ENCODE measurements at regions not wholly inside any gene's neighbourhood (a gene's known extent, or its start where the extent isn't known, plus 50 kb on each side); places are given as distances from the start of the nearest gene placed in this dataset.
A peak's percentile ranks its signal among the peaks of the same experiment; 100 is the strongest.
"Not testable (repeated sequence)": the region's sequence is repeated elsewhere in the genome, so short reads cannot be mapped to it uniquely, and the experiment has no call there.

DNA sequence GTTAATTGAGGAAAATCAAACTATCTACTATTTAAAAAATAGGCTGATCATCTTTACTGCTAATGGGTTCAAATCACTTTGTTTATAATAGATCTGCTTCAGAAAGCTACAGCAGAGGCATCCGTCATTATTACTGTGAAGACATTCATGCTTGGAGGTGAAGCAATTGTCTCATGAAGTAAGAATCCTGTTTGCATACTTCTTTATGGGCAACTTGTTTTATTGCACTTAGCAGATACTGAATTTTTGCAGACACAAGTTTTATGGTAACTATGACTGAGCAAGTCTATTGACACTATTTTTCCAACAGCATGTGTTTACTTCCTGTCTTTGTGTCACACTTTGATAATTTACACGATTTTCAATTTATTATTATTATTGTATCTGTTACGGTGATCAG, 573.9 kb downstream of the RFPL4B start:
- no peak for DNase-seq (ENCODE audit: low read depth in 3 of 3, low spot score in 2 of 3)

DNA sequence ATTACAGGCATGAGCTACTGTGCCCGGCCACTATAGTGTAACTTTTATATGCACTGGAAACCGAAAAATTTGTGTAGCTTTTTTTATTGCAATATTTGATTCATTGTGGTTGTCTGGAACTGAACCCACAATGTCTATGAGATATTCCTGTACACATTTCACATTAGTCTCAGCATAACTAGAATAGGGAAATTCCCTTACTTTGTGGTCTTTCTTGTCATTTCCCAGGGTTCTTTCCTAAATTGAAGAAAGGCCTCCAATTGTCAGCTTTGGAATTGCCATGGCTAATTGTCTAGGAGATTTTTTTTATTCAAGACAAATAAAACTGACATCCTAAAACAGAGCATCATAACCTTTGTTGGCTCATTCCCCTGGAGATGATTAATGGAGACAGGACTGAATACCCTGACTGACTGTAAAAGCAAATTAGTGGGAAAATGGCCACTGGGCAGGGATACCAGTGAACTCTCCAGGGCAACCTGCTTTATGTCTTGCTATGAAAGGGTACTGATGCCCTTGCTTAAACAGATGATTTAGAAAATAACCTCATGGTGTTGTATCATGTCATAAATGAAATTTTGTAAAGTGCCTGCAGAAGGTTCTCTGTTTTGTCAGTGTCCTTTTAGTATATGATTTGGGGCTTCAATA, 576.9 kb downstream of the RFPL4B start:
- DNase-seq (ENCODE audit: low read depth in 3 of 3, low spot score in 2 of 3): no peak

DNA sequence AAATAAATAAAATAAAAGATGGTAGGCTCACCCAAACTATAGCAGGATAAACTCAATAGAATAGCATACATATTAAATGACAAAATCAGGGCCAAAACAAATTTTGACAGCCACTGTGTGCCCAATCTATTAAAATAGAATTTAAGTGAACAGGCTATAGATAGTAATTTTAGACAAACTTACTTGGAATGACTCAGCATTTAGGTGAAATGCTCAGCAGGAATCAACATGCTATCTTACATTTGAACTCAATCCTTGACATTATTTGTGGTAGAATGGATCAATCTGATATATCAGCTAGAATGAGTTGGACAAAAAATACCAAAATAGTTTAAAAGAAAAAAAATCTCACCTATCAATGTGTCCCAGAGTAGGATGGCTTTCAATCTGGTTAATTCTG, 578.6 kb downstream of the RFPL4B start:
- no peak for DNase-seq (ENCODE audit: low read depth in 3 of 3, low spot score in 2 of 3)

DNA sequence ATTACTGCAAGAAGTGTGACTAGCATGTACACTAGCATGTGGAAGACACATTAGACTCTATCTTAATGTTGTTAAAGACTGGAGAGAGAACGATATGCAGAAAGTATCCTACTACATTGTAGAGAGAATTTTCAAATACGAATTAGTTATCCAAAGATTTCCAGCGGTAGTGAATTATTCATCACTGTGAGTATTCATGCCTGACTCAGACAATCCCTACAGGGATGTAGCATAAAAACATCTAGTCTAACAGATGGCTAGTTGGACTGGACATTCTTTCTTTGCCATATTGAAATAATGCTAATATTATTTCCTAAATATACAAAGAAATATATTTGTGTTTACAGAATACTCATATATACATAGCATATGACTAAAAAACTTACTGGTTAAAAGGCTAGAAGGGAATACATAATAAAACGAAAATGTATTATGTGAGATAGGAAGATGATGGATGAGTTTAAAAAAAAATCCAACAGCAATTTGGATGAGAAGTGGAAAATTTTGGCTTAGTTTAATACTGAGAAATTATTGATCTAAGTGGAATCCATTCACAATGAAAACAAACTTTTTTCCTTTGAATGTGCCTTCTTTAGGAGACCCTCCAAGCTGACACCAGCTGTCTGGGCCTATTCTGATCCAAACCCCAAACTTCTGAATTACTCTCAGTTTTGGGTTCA, 580.7 kb downstream of the RFPL4B start:
- DNase-seq (ENCODE audit: low read depth in 3 of 3, low spot score in 2 of 3): no peak

DNA sequence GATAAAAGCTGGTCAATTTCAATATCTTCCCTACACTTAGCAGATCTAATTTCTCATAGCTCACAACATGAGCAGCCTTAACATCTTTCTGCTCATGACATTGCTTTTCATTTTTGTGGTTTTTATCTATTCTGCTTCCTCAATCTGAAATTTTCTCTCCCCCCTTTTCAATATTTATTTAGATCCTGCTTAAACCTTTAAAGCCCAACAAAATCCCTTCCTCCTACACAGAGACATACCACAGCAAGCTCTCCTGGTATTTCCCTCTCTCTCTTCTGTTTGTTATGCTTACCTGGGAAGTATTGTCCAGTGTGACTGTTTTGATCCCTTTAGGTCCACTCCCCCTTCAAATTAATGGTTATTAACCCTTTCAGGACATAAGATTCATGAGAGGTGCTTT, 582.5 kb downstream of the RFPL4B start:
- DNase-seq (ENCODE audit: low read depth in 3 of 3, low spot score in 2 of 3): no peak

DNA sequence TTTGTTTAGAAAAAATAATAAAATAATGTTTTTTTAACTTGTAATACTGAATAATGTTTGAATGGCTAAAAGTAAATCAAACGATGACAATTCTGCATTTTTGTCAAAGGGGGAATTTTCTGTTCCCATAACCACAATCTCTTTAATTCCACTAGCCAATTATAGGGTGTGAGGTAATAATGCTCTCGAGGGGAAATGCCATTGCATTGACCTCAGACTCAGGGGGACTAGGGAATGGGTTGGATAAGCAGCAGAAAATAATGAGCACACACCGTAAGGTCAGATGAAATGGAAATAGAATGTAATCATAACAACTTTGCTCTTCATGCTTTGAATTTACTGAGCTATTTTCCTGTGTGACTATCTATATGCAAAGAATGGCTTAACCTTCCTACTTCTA, 584.7 kb downstream of the RFPL4B start:
- DNase-seq (ENCODE audit: low read depth in 3 of 3, low spot score in 2 of 3): no peak

DNA sequence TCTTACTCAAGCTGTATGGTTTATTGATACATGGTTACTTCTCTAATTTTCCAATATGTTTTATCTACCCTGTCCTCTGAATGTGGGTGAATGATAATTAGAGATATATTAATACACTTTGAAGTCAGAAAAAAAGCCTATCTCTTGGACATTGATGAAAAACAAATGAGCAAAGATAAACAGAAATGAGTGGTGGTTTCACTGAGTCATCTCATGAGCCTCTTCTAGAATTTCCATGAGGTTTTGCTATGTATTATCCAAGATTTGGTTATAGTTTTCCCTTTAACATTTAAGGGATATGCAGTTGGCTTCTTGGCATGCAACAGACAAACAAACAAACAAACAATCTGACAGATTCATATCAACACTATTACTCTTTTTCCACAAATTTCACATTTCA, 586.8 kb downstream of the RFPL4B start:
- DNase-seq (ENCODE audit: low read depth in 3 of 3, low spot score in 2 of 3): no peak

DNA sequence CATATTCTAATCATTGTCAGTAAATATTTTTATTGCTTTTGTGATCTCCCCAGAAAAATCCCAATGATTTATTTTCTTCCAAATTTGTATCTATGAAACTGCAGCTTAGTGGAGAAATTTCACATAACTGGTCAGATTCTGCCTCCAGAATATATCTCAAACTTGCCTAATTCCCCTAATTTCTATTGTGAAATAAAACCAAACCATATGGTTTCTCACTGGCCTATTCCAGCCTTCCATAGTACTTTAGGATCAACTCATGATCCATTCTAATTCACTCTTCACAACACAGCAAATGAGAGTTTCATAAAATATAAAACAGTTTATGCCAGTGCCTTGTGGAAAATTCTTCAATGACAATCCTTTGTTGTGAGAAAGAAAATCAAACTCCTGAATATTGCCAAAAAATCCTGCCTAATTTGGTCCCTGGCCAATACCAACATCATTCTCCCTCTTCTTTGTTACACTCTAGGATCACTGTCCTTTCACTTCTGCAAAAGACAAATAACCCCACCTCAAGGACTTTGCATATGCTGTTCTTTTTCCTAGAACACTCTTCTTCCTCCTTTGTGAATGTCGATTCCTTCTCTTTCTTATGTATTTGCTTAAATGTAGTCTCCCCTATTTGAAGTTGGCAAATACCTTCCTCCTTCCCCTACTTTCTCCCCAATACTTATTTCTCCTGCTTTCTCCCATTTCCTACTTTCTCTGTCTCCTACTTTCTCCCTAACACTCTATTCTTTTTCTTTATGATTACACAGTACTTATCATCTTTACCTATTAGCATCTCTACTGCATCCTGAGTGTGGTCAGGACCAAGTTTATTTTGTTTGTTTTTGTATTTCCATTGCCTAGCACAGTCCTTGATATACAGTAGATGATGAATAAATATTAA, 587.5 kb downstream of the RFPL4B start:
- no peak for DNase-seq (ENCODE audit: low read depth in 3 of 3, low spot score in 2 of 3)

DNA sequence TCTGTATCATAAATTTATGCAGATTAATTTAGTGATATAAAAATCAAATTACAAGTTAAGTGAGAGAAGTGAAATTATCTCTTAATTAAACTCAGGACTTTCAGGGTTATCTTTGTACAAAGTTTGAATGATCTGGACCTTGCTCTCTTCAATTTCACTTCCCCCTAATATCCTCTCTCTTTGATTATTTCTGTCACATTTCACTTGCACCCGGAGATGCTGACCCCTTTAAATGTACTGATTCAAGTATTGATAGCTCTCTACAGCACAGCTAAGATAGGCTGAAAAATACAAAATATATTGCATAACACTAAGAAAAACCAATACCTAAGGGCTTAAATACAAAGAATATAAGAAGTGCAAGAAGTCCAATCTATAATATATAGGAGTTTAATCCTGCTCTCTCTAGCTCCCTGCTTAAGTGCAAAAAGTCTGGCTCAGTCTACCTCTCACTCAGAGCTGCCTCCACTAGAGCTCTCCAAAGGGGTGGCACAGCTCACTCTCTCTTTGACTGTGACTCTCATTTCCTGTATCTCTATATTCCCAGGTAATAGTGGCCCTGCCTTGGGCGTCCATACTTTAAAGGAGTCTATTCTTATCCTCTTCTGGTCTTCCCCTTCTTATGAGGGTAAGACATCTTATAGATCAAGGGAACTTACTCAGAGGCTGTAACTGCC, 588.4 kb downstream of the RFPL4B start:
- DNase-seq (ENCODE audit: low read depth in 3 of 3, low spot score in 2 of 3): no peak

DNA sequence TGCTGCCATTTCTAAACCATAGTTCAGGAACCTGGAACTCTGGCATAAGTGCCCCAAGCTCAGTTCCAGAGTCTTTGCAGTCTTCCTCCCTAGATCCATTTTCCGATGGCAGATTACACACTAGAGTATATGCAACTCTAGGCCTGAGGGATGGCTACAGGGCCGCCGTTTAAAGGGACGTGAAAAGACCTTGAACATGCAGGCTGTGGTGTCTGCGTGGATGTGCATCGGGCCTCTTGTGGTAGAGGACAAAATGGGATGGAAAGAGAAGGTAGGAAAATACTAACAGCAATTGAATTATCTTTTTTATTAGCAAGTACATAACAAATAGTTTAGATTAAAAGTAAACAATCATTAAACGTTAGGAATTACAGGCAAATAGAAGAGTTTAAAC, 588.9 kb downstream of the RFPL4B start:
- no peak for DNase-seq (ENCODE audit: low read depth in 3 of 3, low spot score in 2 of 3)

DNA sequence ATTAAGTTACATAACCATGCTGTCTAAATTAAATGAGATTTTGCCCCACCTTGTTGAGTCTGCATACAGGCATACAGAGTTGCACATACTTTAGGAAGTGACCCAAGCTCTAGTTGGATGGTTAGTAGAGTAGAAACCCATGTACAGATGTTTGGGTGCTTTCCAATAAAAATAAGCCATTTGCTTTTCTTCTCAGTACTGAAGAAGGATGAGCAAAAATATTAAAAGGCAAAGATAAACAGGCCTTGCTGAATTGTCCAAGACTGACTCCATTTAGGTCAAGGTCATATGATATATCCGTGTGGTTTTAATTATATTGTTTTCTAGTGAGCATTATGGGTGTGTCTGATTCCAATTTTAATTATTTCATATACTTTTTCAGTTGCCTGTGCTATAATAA, 589.4 kb downstream of the RFPL4B start:
- DNase-seq (ENCODE audit: low read depth in 3 of 3, low spot score in 2 of 3): no peak

DNA sequence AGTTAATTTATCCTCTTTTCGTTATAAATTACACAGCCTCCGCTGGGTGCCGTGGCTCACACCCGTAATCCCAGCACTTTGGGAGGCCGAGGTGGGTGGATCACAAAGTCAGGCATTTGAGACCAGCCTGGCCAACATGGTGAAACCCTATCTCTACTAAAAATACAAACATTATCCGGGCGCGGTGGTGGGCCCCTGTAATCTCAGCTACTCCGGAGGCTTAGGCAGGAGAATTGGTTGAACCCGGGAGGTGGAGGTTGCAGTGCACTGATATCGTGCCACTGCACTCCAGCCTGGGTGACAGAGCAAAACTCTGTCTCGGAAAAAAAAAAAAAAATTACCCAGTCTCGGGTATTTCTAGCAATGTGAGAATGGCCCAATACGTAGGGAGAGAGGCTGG, 590.6 kb downstream of the RFPL4B start:
- DNase-seq (ENCODE audit: low read depth in 3 of 3, low spot score in 2 of 3): not testable (repeated sequence)

DNA sequence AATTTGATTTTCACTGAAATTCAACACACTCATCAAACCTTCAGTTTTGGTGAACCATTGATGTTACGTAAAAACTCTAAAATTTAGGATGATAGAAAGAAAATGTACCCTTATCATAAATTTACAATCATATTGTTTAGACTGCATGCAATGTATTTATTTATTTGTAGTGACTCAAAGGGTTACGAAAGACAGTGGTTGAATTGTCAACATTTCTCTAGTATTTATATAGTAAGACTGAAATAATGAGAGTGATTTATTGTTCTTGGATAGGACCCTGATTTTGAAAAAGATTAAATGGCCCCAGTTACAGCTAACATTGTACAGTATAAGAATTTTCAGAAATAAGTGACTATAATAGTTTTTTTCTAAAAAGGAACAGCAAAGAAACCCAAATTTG, 591.5 kb downstream of the RFPL4B start:
- no peak for DNase-seq (ENCODE audit: low read depth in 3 of 3, low spot score in 2 of 3)

DNA sequence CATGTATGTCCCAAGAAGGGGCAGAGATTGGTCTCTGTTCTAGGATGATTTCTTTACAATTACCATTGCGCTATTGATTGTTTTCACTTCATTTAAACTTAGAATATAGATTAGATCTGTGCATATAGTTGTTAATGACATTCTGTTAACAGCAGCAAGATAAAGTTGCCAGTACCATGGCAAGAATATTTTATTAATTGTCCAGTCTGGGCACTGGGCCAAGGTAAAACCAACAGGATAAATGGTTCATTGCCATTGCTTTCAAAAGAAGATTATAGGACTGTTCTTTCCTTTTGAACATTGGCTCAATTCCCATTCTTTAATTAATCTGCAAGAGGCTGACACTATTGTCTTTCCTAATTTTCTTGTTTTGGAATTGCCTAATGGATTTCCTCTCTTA, 592.4 kb downstream of the RFPL4B start:
- DNase-seq (ENCODE audit: low read depth in 3 of 3, low spot score in 2 of 3): no peak

DNA sequence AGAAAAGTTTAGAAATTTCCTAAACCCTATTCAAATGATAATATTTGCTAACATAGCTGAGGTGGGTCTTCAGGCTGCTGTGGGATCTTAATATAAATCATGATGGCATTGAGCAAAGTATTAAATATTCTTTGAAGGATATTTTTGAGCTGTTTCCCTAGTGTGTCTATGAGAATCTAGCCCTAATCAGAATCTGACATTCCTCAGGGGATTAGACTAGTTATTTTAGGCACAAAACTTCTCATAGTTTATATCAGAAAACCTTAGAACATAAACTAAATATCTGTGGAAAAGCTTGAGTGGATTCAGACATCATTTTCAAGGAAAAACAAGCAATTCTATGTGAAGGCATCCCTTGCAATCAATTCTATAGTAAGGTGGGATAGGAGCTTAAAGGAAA, 594.5 kb downstream of the RFPL4B start:
- no peak for DNase-seq (ENCODE audit: low read depth in 3 of 3, low spot score in 2 of 3)

DNA sequence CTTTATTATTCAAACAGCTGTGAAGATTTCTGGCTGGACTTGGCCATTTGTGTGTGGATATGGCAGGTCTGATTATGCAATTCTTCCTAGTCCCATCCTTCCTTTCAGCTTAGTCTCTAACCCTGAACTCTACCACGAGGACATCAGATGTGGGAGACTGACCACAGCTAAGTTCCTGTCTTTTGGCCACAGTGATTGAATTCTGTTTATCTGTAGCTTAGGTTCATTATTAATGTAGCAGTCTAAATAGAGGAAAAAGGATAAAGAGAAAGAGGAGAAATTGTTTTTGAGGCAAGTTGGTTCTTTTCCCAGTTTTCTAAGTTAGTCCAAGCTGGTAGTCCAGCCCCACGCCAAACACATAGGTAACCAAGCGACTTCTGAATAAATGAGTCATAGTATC, 598.9 kb downstream of the RFPL4B start:
- no peak for DNase-seq (ENCODE audit: low read depth in 3 of 3, low spot score in 2 of 3)

DNA sequence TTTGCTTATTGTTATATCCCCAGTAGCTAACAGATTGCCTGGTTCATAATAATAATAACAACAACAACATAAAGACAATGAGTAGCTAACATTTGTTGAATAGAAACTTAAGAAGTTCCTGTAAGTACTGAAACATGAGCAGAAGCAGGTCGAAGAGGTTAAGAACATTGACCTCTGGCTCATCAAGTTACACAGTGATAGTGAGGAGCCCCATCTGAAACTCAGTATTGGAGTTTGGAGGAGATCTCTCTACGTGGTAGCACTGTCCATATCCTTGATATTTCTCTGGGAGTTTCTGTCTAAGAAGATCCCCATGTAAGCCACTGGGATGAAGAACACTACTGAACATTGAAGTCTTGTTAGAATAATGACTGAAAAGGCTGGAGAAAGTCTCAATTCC, 600.4 kb downstream of the RFPL4B start:
- DNase-seq (ENCODE audit: low read depth in 3 of 3, low spot score in 2 of 3): no peak

DNA sequence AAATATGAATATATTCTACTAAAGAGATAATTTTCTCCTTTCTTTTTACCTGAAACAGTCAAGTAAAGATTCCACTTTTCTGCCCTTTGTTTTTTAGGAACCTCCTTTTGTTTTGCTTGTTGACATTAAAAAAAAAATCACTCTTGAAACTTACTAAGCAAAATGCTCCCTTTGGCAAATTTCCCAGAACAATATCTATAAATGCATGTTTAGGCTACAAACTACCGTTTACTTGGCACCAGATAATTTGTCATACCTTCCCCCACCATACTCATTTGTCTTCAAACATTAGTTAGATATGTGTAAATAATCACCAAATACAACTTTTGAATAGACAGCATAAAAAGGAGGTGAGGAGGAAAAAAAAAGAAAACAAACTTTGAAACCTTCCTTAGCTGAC, 604.7 kb downstream of the RFPL4B start:
- DNase-seq (ENCODE audit: low read depth in 3 of 3, low spot score in 2 of 3): no peak

DNA sequence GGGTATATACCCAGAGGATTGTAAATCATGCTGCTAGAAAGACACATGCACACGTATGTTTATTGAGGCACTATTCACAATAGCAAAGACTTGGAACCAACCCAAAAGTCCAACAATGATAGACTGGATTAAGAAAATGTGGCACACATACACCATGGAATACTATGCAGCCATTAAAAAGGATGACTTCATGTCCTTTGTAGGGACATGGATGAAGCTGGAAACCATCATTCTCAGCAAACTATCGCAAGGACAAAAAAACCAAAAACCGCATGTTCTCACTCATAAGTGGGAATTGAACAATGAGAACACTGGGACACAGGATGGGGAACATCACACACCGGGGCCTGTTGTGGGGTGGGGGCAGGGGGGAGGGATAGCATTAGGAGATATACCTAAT, 608.6 kb downstream of the RFPL4B start:
- DNase-seq (ENCODE audit: low read depth in 3 of 3, low spot score in 2 of 3): not testable (repeated sequence)

DNA sequence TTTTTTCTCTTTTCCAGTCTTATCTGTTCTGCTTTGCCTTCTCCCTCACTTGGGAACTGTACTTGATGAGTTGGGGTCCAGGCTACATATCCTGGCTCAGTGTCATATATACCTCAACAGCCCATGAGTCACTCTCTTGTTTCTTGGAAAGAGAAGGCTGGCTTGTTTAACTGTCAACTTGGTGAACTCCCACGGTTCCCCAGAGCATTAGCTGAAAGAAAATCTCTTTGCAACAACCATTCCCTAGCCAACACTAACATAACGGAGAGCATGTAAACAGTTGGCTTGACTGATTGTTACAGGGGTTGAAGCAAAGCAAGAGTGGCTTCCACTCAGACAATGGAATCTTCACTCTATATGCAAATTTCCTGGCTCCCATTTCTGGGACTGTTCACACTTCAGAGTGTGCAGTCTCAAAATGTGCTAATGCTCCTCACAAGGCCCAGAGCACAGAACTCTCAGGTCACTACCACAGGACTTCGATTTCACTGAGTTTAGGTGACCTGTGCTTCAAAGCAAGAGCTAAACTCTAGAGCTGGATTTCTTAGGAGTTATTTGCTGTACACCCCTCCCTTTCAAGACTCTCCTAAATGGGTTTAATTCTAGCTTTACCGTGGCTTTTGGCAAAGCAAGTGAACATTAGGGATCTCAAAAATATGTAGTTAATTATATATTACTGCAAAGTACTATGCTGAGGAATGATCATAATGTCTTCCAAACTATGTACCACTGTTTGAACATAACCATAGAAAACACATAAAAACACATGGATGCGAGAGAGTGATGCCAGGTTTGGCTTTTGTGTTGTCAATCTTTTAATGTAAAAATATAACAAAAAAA, 609.8 kb downstream of the RFPL4B start:
- DNase-seq (ENCODE audit: low read depth in 3 of 3, low spot score in 2 of 3): peak; percentile 82 to 93 (median 88)
